OCI-LY1 (cell line): ENCODE measurements at regions not wholly inside any gene's neighbourhood (a gene's known extent, or its start where the extent isn't known, plus 50 kb on each side); places are given as distances from the start of the nearest gene placed in this dataset.

Experiments used
- H2AFZ ChIP-seq: fragments of 200-600 bp; sonication (generic), shearing (Covaris generic); 2 replicates; pipeline ENCODE4 v1.6.0; 2014; ENCODE audit warnings: antibody characterized with exemption, mild to moderate bottlenecking, low read length
- H3F3A ChIP-seq: fragments of 200-600 bp; sonication (generic), shearing (Covaris generic); 2 replicates; pipeline ENCODE4 v1.6.0; 2014; ENCODE audit warnings: mild to moderate bottlenecking, antibody characterized with exemption, low read length, moderate library complexity; ENCODE audit not compliant: insufficient read depth
- H3K27ac ChIP-seq: fragments of 200-600 bp; sonication (generic); 2 replicates; pipeline ENCODE4 v1.5.1; 2014; ENCODE audit warnings: low read length, mixed run types, mild to moderate bottlenecking, low read depth; ENCODE audit not compliant: poor library complexity, severe bottlenecking
- H3K27me3 ChIP-seq: fragments of 200-600 bp; sonication (generic); 2 replicates; pipeline ENCODE4 v1.6.0; 2014; ENCODE audit warnings: antibody characterized with exemption, mild to moderate bottlenecking, low read length, moderate library complexity; ENCODE audit not compliant: insufficient read depth
- H3K36me3 ChIP-seq: fragments of 200-600 bp; sonication (generic); 2 replicates; pipeline ENCODE4 v1.6.1; 2014; ENCODE audit warnings: mild to moderate bottlenecking, antibody characterized with exemption, low read length, moderate library complexity, mixed read lengths; ENCODE audit not compliant: insufficient read depth
- H3K4me1 ChIP-seq: fragments of 200-600 bp; sonication (generic); 2 replicates; pipeline ENCODE4 v1.5.1; 2014; ENCODE audit warnings: mild to moderate bottlenecking, low read length, moderate library complexity; ENCODE audit not compliant: insufficient read depth, severe bottlenecking
- H3K4me2 ChIP-seq: fragments of 200-600 bp; sonication (generic), shearing (Covaris generic); 2 replicates; pipeline ENCODE4 v1.6.1; 2014; ENCODE audit warnings: low read length
- H3K4me3 ChIP-seq: fragments of 200-600 bp; sonication (generic); 2 replicates; pipeline ENCODE4 v1.5.1; 2014; ENCODE audit warnings: low read length, low read depth, mild to moderate bottlenecking, mixed read lengths; ENCODE audit not compliant: poor library complexity, severe bottlenecking
- H3K79me2 ChIP-seq: fragments of 200-600 bp; shearing (Covaris generic); 2 replicates; pipeline ENCODE4 v1.6.1; 2016; ENCODE audit warnings: mixed run types, low read length, mixed read lengths; ENCODE audit not compliant: insufficient read depth
- H3K9ac ChIP-seq: fragments of 200-600 bp; sonication (generic), shearing (Covaris generic); 2 replicates; pipeline ENCODE4 v1.6.1; 2014; ENCODE audit warnings: mild to moderate bottlenecking, low read length, mixed read lengths
- H3K9me2 ChIP-seq: fragments of 200-600 bp; sonication (generic), shearing (Covaris generic); 2 replicates; pipeline ENCODE4 v1.6.1; 2014; ENCODE audit warnings: low read depth, mild to moderate bottlenecking, low read length, mixed read lengths
- H3K9me3 ChIP-seq: fragments of 200-600 bp; shearing (Covaris generic); 2 replicates; pipeline ENCODE4 v1.6.1; 2014; ENCODE audit warnings: low read length, mixed read lengths
- H4K20me1 ChIP-seq: fragments of 200-600 bp; sonication (generic), shearing (Covaris generic); 2 replicates; pipeline ENCODE4 v1.6.0; 2016; ENCODE audit warnings: mild to moderate bottlenecking, low read length; ENCODE audit not compliant: insufficient read depth
- EZH2 ChIP-seq: fragments of 200-600 bp; sonication (generic), shearing (Covaris generic); IDR thresholded peaks from 2 replicates; pipeline ENCODE4 v1.8.0; 2017; ENCODE audit warnings: borderline replicate concordance, mixed run types, mild to moderate bottlenecking, antibody characterized with exemption, low read length, moderate library complexity, mixed read lengths
- TF ChIP-seq, protein P1 (sequence below): fragments of 200-600 bp; sonication (generic), shearing (Covaris generic); IDR thresholded peaks from 2 replicates; pipeline ENCODE4 v1.5.1; 2017; ENCODE audit warnings: mild to moderate bottlenecking, antibody characterized with exemption, low read length, moderate library complexity, mixed read lengths

DNA sequence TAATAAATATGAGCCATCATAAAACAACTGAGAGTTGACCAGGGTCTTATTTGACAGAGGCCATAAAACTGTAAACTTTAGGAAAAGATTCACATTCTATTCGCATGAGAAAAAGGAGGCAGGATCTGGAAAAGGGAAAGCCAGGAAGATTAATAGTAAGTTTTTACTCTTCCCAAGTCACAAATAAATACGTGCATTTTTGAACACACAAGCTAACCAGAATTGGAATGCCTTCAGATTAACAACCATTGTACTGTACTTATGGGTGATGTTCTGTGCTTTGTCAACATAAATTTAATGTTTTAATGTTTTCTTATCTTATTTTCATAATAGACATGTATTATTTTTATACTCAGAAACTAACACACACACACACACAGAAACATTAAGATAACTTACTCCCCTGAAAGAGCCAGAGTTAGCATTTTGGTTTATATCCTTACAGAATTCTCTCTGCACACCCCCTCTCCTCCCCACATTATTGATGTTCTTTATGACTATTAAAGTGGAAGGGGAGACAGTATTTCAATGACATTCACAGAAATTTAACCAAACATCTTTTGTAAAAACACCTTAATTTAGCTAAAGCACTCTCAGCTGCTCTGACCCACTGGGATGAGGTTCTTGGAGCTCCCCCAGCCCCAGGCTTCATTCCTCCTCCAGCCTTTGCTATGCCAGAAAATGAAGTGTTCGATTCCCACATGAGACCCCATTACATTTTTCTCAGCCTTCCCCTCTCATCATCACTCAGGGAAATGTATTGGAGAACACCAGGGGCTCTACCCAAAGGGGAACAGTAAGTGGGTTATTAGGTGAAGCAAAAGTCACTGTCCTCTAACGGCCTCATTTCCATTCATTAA is 155.5 kb downstream of the ESM1 start:
- no peaks in the 10 kb centered on the region for H4K20me1 ChIP-seq
- no peaks in the 10 kb centered on the region for H3K79me2 ChIP-seq
- no peak overlapping the region for H3K4me3 ChIP-seq
- no peak overlapping the region for H3K27ac ChIP-seq
- no peak overlapping the region for H3K9ac ChIP-seq
- H3K27me3 ChIP-seq: no peaks in the 10 kb centered on the region
- H3F3A ChIP-seq: no peaks in the 10 kb centered on the region
- H3K36me3 ChIP-seq: no peaks in the 10 kb centered on the region
- TF ChIP-seq, protein P1, sequence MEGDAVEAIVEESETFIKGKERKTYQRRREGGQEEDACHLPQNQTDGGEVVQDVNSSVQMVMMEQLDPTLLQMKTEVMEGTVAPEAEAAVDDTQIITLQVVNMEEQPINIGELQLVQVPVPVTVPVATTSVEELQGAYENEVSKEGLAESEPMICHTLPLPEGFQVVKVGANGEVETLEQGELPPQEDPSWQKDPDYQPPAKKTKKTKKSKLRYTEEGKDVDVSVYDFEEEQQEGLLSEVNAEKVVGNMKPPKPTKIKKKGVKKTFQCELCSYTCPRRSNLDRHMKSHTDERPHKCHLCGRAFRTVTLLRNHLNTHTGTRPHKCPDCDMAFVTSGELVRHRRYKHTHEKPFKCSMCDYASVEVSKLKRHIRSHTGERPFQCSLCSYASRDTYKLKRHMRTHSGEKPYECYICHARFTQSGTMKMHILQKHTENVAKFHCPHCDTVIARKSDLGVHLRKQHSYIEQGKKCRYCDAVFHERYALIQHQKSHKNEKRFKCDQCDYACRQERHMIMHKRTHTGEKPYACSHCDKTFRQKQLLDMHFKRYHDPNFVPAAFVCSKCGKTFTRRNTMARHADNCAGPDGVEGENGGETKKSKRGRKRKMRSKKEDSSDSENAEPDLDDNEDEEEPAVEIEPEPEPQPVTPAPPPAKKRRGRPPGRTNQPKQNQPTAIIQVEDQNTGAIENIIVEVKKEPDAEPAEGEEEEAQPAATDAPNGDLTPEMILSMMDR: no peak
- TF ChIP-seq EZH2: no peak
- no peaks in the 10 kb centered on the region for H3K9me2 ChIP-seq
- H2AFZ ChIP-seq: no peak overlapping the region
- no peak overlapping the region for H3K4me2 ChIP-seq
- H3K9me3 ChIP-seq: no peaks in the 10 kb centered on the region
- no peaks in the 10 kb centered on the region for H3K4me1 ChIP-seq

DNA sequence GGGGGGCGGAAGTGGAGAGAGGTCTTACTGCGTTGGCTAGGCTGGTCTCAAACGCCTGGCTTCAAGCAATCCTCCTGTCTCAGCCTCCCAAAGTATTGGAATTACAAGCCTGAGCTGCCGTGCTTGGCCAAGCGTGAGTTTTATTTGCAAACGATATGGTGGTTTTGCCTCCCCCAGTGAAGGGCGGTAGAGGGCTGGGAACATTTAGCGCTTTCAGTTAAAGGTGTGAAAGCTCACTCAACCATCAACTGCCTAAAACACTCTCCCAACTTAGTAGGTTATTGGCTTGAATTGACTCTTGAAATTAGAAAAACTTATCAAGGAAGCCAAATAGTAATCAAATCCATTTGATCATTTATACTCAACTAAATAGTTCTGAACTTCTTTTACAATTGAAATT is 156.3 kb downstream of the ESM1 start:
- Histone ChIP-seq H2AFZ (no peak overlapping the region), H3K4me3 (no peak overlapping the region), H3K4me2 (no peak overlapping the region), H3F3A (no peaks in the 10 kb centered on the region), H3K9me3 (no peaks in the 10 kb centered on the region), H3K9me2 (no peaks in the 10 kb centered on the region), H3K79me2 (no peaks in the 10 kb centered on the region), H3K27me3 (no peaks in the 10 kb centered on the region), H4K20me1 (no peaks in the 10 kb centered on the region), H3K27ac (no peak overlapping the region), H3K9ac (no peak overlapping the region), H3K36me3 (no peaks in the 10 kb centered on the region), H3K4me1 (no peaks in the 10 kb centered on the region)
- no peak for TF ChIP-seq EZH2
- TF ChIP-seq, protein P1: no peak

DNA sequence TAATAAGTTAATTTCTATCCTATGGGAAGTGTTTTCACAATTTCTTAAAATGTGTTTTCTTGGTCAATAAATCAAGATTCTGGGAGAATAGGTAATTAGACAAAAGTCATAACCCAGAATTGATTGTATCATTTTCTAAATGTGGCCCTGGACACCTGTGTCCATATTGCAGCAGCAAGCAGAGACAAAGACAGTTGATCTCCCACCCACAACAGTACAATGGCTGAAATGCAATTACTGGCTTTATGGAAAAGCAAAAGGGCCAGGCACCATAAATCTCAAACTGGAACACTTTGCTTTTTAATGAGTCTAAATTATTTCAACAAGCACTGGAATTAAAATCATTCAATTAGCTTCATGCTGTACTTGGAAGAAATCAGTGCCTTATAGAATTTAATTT is 157.2 kb downstream of the ESM1 start:
- no peak overlapping the region for H2AFZ ChIP-seq
- H3K4me3 ChIP-seq: no peak overlapping the region
- TF ChIP-seq, protein P1: no peak
- no peak for TF ChIP-seq EZH2
- H3K79me2 ChIP-seq: no peaks in the 10 kb centered on the region
- H3K27me3 ChIP-seq: no peaks in the 10 kb centered on the region
- no peaks in the 10 kb centered on the region for H3K9me3 ChIP-seq
- H3K9ac ChIP-seq: no peak overlapping the region
- no peaks in the 10 kb centered on the region for H4K20me1 ChIP-seq
- no peak overlapping the region for H3K4me2 ChIP-seq
- H3K4me1 ChIP-seq: no peaks in the 10 kb centered on the region
- no peaks in the 10 kb centered on the region for H3K9me2 ChIP-seq
- no peak overlapping the region for H3K27ac ChIP-seq
- H3F3A ChIP-seq: no peaks in the 10 kb centered on the region
- H3K36me3 ChIP-seq: no peaks in the 10 kb centered on the region
